ENCODE measurements at regions not wholly inside any gene's neighbourhood (a gene's known extent, or its start where the extent isn't known, plus 50 kb on each side); places are given as distances from the start of the nearest gene placed in this dataset.

GRCh38 chr3:43870844-43871626, 180.3 kb downstream of the ABHD5 start:
- no peak for FAIRE-seq
- no peak for DNase-seq (ENCODE audit: insufficient read length, low spot score)
- no peak for TF ChIP-seq CTCF (IDR thresholded peaks at IDR 0.05; ENCODE audit: insufficient read depth, missing control alignments)

- FAIRE-seq: no peak
- DNase-seq (ENCODE audit: insufficient read length, low spot score): no peak
- TF ChIP-seq CTCF (IDR thresholded peaks at IDR 0.05; ENCODE audit: insufficient read depth, missing control alignments): no peak
Observed at GRCh38 chr3:43871627-43872245, 181.0 kb downstream of the ABHD5 start.

- no peak for DNase-seq (ENCODE audit: insufficient read length, low spot score)
- FAIRE-seq: no peak
- no peak for TF ChIP-seq CTCF (IDR thresholded peaks at IDR 0.05; ENCODE audit: insufficient read depth, missing control alignments)
Observed at GRCh38 chr3:43872301-43872700, 181.6 kb downstream of the ABHD5 start.

- FAIRE-seq (no peak), DNase-seq (ENCODE audit: insufficient read length, low spot score) (no peak)
- no peak for TF ChIP-seq CTCF (IDR thresholded peaks at IDR 0.05; ENCODE audit: insufficient read depth, missing control alignments)
Observed at GRCh38 chr3:43872901-43873300, 182.2 kb downstream of the ABHD5 start.

- DNase-seq (ENCODE audit: insufficient read length, low spot score): no peak
- TF ChIP-seq CTCF (IDR thresholded peaks at IDR 0.05; ENCODE audit: insufficient read depth, missing control alignments): no peak
- FAIRE-seq: no peak
Observed at GRCh38 chr3:43873723-43874122, 183.0 kb downstream of the ABHD5 start.

- FAIRE-seq (no peak), DNase-seq (ENCODE audit: insufficient read length, low spot score) (no peak)
- TF ChIP-seq CTCF (IDR thresholded peaks at IDR 0.05; ENCODE audit: insufficient read depth, missing control alignments): no peak
Observed at GRCh38 chr3:43874290-43874689, 183.6 kb downstream of the ABHD5 start.

- no peak for TF ChIP-seq CTCF (IDR thresholded peaks at IDR 0.05; ENCODE audit: insufficient read depth, missing control alignments)
- no peak for FAIRE-seq
- no peak for DNase-seq (ENCODE audit: insufficient read length, low spot score)
Observed at GRCh38 chr3:43874731-43875130, 184.0 kb downstream of the ABHD5 start.

Data from D721Med (cell line).